ENCODE measurements at regions not wholly inside any gene's neighbourhood (a gene's known extent, or its start where the extent isn't known, plus 50 kb on each side); places are given as distances from the start of the nearest gene placed in this dataset.

- Histone ChIP-seq H3K4me1 (ENCODE audit: insufficient read depth, low read length) (peaks cover 4% of the 10 kb centered on the region; the same call in 1 of the 2 replicates), H3F3A (ENCODE audit: low read length, unreplicated experiment) (no peaks in the 10 kb centered on the region), H3K4me3 (ENCODE audit: low read length) (no peak overlapping the region), H3K27ac (ENCODE audit: low read length) (no peak overlapping the region), H3K79me2 (ENCODE audit: low read length) (no peaks in the 10 kb centered on the region), H3K4me2 (ENCODE audit: low read length) (no peak overlapping the region), H4K20me1 (ENCODE audit: low read length) (no peaks in the 10 kb centered on the region), H3K27me3 (ENCODE audit: low read length) (no peaks in the 10 kb centered on the region; the same call in 1 of the 2 replicates), H3K9me3 (ENCODE audit: low read length) (no peaks in the 10 kb centered on the region), H3K9me2 (replicated peaks; ENCODE audit: low read length) (no peaks in the 10 kb centered on the region), H2AFZ (ENCODE audit: low read length) (no peak overlapping the region), H3K9ac (ENCODE audit: low read length) (no peak overlapping the region), H3K36me3 (ENCODE audit: low read depth, low read length) (no peaks in the 10 kb centered on the region)
- ChIA-PET CTCF (no interaction called here), POLR2A (ENCODE audit: unreplicated experiment) (no interaction called here)
- DNase-seq = no peak
- TF ChIP-seq CTCF (conservative IDR thresholded peaks at IDR 0.05; ENCODE audit: low read depth, low read length) (no peak), EZH2 (IDR thresholded peaks at IDR 0.05; ENCODE audit: low read length, unreplicated experiment) (no peak), EZH2phosphoT487 (IDR thresholded peaks at IDR 0.05; ENCODE audit: borderline replicate concordance, low read length) (no peak)
- ATAC-seq = no peak
- BruUV-seq (replicated peaks) = no TSS peak
- intact Hi-C loops (cut with micrococcal nuclease) = no loop called here
Measured at GRCh38 chr6:130692659-130693058, 134.5 kb upstream of the SMLR1 start.

- Histone ChIP-seq H3K27ac (ENCODE audit: low read length) (no peak overlapping the region), H3K36me3 (ENCODE audit: low read depth, low read length) (no peaks in the 10 kb centered on the region), H3F3A (ENCODE audit: low read length, unreplicated experiment) (no peaks in the 10 kb centered on the region), H3K9me3 (ENCODE audit: low read length) (no peaks in the 10 kb centered on the region), H3K27me3 (ENCODE audit: low read length) (no peaks in the 10 kb centered on the region; the same call in 1 of the 2 replicates), H2AFZ (ENCODE audit: low read length) (no peak overlapping the region), H3K9me2 (replicated peaks; ENCODE audit: low read length) (no peaks in the 10 kb centered on the region), H3K9ac (ENCODE audit: low read length) (no peak overlapping the region), H3K79me2 (ENCODE audit: low read length) (no peaks in the 10 kb centered on the region), H3K4me1 (ENCODE audit: insufficient read depth, low read length) (peaks cover 4% of the 10 kb centered on the region; the same call in 1 of the 2 replicates), H4K20me1 (ENCODE audit: low read length) (no peaks in the 10 kb centered on the region), H3K4me3 (ENCODE audit: low read length) (no peak overlapping the region), H3K4me2 (ENCODE audit: low read length) (no peak overlapping the region)
- intact Hi-C loops (cut with micrococcal nuclease) = no loop called here
- no peak for ATAC-seq
- TF ChIP-seq EZH2 (IDR thresholded peaks at IDR 0.05; ENCODE audit: low read length, unreplicated experiment) (no peak), EZH2phosphoT487 (IDR thresholded peaks at IDR 0.05; ENCODE audit: borderline replicate concordance, low read length) (no peak), CTCF (conservative IDR thresholded peaks at IDR 0.05; ENCODE audit: low read depth, low read length) (no peak)
- ChIA-PET POLR2A (ENCODE audit: unreplicated experiment) (no interaction called here), CTCF (interaction anchor here (0.6 kb wide), 1 partner anchor 400 kb away, joined by 4 read pairs; no protein-coding TSS in a partner anchor)
- DNase-seq = no peak
- no TSS peak for BruUV-seq (replicated peaks)
Measured at GRCh38 chr6:130693944-130694343, 133.3 kb upstream of the SMLR1 start.

GRCh38 chr6:130694606-130695005 is 132.6 kb upstream of the SMLR1 start:
- Histone ChIP-seq H2AFZ (ENCODE audit: low read length) (no peak overlapping the region), H3K79me2 (ENCODE audit: low read length) (no peaks in the 10 kb centered on the region), H4K20me1 (ENCODE audit: low read length) (no peaks in the 10 kb centered on the region), H3K27ac (ENCODE audit: low read length) (no peak overlapping the region), H3K36me3 (ENCODE audit: low read depth, low read length) (no peaks in the 10 kb centered on the region), H3K9me3 (ENCODE audit: low read length) (no peaks in the 10 kb centered on the region), H3K4me2 (ENCODE audit: low read length) (no peak overlapping the region), H3F3A (ENCODE audit: low read length, unreplicated experiment) (no peaks in the 10 kb centered on the region), H3K9me2 (replicated peaks; ENCODE audit: low read length) (no peaks in the 10 kb centered on the region), H3K4me1 (ENCODE audit: insufficient read depth, low read length) (peaks cover 4% of the 10 kb centered on the region; the same call in 1 of the 2 replicates), H3K27me3 (ENCODE audit: low read length) (no peaks in the 10 kb centered on the region; the same call in 1 of the 2 replicates), H3K4me3 (ENCODE audit: low read length) (no peak overlapping the region), H3K9ac (ENCODE audit: low read length) (no peak overlapping the region)
- ChIA-PET POLR2A (ENCODE audit: unreplicated experiment) (no interaction called here), CTCF (no interaction called here)
- no TSS peak for BruUV-seq (replicated peaks)
- TF ChIP-seq CTCF (conservative IDR thresholded peaks at IDR 0.05; ENCODE audit: low read depth, low read length) = no peak
- no peak for TF ChIP-seq EZH2 (IDR thresholded peaks at IDR 0.05; ENCODE audit: low read length, unreplicated experiment)
- no peak for TF ChIP-seq EZH2phosphoT487 (IDR thresholded peaks at IDR 0.05; ENCODE audit: borderline replicate concordance, low read length)
- DNase-seq = no peak
- intact Hi-C loops (cut with micrococcal nuclease) = loop anchor here (5.0 kb wide), 1 partner anchor 327 kb away; the partner anchor contains the start of gene TMEM200A
- no peak for ATAC-seq

Measured in PC-3 (cell line).